ENCODE measurements at regions not wholly inside any gene's neighbourhood (a gene's known extent, or its start where the extent isn't known, plus 50 kb on each side); places are given as distances from the start of the nearest gene placed in this dataset.

DNA sequence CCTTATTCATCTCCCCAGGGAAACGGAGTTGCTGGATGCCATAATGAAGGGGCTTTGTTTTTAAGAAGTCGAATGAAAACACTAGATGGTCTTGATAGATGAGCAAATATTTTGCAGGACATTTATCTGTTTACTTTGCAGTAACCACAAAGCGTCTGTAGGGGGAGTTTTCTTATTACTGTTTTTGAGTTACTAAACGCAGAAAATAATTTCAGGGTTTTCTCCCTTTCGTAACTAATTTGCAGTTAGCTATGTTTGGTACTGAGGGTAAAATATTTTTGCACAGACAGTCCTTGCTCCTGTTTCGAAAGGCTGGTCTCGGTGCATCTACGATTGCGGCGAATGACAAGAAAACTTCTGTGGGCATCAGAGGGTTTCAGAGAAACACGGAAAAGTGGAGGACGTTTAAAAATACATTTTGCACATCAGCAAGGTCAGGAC lies 505.6 kb upstream of the MKI67 start:
- DNase-seq (ENCODE audit: extremely low read depth in 1 of 2, low read depth in 1 of 2) = no peak

DNA sequence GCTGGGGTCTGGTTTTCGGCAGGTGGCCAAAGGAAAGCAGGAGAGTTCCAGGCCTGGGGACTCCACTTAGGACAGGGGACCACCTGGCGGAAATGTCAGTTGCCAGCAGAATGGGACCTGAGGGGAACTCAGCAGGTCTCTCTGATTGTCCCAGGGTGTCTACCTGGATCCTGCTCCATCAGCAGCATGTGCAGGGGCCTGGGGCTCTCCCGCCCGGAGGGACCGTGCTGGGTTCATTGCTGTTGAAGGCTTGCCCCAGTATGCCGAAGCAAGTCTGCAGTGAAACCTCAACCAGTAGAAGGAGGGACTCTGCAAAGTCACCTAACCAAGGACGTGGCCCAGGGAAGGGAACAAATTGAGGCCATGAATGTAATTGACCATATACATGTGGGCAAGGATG lies 506.5 kb upstream of the MKI67 start:
- no peak for DNase-seq (ENCODE audit: extremely low read depth in 1 of 2, low read depth in 1 of 2)

DNA sequence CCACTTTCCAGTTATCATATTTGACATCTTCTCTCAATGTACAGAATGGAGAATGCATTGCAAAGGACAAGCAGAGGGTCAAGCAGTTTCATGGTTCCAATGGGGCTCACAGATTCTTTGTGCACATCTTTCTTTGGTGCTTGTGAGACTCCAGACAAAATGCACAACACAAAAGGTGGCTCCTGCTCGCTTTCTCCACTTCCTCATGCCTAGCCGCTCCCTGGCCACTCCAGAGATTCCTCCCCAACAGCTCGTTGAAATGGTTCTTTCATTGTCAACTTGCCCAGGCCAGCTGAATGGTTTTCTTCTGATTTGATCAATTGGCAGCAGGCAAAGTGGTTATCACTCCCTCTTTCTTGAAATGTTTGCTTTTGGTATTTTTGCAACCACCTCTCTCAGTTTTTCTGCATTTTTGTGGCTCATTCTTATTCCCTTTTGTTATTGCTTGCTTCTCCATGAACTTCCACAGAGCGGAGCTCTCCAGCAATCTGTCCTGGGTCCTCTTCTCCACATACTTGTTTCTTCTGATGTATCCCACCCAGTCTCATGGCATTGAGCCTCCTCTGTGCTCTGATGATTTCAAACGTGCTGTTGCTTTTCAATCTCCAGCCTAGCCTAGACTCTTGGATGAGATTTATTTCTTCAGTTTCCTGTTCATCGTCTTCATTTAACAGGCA lies 507.8 kb upstream of the MKI67 start:
- no peak for DNase-seq (ENCODE audit: extremely low read depth in 1 of 2, low read depth in 1 of 2)

DNA sequence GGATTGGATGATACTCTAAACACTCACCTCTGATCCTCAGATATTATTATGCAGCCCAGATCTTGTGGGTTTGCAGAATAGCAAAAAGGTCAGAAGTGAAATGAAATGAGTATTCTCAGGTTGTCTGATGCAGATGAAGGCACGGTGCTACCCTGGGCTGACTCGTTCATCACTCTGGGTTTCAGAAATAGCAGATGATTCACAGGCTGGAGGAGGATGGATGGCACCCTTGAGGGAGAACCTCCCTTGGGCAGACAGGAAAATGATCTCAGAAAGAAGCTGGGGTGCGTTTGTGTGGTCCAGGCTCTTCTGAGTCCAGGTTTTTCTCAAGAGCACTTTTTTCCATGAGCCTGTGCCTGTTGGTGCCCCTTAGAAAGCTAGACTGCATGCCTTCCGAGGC lies 515.8 kb upstream of the MKI67 start:
- no peak for DNase-seq (ENCODE audit: extremely low read depth in 1 of 2, low read depth in 1 of 2)

DNA sequence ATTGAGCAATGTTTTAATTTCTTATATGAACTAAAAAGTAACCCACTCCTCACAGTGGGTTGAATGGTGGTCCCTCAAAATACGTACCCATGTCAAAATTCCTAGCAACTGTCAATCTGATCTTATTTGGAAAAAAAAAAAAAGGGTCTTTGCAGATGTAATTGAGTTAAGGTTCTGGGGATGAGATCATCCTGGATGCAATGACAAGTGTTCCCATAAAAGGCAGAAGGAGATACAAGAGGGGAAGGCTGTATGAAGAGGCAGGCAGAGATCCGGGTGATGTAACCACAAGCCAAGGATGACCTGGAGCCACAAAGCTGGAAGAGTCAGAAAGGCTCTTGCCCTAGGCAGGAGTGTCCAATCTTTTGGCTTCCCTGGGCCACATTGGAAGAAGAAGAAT lies 516.3 kb upstream of the MKI67 start:
- no peak for DNase-seq (ENCODE audit: extremely low read depth in 1 of 2, low read depth in 1 of 2)

DNA sequence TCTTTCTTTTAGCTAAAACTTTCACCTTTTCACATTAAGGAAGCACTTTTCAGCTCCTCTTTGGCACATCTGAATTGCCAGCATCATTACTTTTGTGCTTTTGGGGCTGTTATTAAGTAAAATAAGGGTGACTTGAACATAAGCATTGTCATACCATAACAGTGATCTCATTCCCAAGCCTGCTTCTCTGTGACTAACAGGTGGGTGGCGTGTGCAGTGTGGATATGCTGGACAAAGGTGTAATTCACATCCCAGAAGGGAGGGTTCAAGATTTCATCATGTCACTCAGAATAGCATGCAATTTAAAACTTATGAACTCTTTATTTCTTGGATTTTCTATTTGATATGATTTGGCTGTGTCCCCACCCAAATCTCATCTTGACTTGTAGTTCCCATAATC lies 517.4 kb upstream of the MKI67 start:
- no peak for DNase-seq (ENCODE audit: extremely low read depth in 1 of 2, low read depth in 1 of 2)

DNA sequence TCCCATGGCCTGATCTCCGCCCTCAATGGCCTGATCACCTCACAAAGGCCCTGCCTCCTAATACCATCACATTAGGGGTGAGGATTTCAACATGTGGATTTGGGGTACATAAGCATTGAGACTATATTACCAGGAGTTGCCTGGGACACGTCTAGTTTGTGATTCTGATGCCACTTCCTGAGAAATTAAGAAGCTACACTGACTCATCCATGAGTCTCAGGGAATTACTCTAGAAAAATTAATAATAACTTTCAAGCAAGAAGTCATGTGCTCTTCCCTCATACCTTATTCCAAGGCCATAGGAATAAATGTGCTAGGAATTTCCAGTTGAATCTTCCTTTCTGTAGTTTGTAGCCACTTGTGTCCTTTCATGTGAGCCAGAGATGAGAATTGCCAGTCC lies 519.3 kb upstream of the MKI67 start:
- DNase-seq (ENCODE audit: extremely low read depth in 1 of 2, low read depth in 1 of 2) = no peak

DNA sequence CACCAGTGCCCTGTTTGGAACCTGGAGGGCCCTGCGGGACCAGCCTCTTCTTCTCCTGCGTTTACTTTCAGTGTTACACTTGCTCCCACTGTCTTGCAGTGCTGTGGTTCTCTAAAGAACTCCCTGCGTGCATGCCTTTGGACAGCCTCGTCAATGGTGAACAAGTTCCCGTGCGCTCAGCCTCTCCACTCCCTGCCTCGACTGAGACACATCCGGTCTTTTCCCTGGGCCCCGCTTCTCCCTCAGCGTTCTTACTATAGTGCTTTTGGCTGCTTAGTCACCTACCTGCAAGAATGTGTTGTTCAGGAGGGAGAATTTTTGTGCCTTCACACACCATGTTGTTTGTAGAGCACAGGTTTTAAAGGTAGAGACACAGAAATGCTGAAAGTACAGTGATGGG lies 520.7 kb upstream of the MKI67 start:
- no peak for DNase-seq (ENCODE audit: extremely low read depth in 1 of 2, low read depth in 1 of 2)

DNA sequence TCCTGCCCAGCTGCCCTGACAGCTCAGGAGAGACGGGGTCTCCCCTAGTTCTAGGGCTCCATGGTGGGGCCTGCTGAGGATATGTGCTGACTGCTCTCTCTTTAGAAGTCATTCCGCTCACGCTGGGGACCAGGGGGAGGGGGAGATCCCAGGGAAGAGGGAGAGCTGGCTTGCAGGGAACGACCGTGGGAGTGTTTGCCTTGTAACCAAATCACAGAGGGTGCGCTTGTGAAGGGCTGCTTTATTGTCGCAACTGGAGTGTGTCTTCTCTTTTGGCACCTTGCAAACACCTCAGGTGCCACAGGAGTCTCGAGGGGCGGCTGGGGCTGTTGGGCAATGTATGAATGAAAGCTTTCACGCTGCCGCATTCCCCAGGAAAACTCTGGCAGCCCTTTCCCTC lies 531.3 kb upstream of the MKI67 start:
- no peak for DNase-seq (ENCODE audit: extremely low read depth in 1 of 2, low read depth in 1 of 2)

DNA sequence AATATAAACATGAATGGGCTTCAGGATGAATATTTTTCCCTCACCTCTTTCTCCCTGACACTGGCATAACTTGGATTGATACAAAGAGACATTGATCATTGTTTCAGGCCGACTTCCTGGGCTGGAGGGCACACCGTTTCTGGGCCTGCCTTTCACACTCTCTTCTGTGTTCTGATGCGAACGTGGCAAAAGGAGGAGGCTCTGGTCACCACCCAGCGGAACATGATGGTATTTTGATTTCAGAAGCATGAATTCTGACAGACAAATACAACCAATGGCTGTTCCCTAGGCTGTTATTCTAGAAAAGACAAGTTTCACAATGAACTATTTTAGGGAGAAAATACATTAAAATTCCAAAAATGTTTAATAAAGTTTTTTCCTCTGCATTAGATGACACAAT lies 534.5 kb upstream of the MKI67 start:
- no peak for DNase-seq (ENCODE audit: extremely low read depth in 1 of 2, low read depth in 1 of 2)

DNA sequence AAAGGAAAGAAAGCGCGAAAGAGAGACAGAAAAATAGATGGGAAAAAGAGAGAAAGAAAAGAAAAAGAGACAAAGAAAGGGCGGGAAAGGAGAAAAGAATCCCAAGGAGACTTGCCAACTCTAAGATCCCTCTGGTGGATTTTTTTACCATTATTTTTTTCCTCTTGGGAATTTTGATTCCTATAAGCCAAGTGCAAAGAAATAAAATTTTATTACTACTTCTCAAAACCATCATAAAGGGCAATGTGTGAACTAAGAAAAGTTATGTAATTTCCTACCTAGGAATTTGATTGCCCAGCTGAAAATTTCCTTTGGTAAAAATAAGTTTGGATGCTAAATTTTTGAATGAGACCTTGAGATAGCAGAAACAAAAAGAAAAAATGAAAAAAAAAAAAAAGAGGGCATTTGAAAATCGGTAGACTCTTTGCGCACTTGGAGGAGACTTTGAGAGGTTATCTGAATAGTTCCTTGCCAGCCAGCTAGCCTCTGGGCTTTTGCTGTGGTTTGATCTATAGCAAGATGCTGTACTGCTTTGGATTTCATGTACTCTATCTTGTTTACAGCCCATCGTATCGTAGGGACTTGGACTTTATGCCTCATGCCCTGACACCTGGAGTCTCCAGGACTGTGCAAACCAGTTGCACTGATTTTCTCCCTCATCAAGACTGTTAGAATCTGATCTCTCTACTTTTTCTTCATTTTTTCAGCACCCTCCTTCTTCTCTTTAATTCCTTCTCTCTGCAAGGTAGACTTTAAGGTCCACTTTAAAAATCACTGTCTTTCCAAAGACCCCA lies 535.4 kb upstream of the MKI67 start:
- no peak for DNase-seq (ENCODE audit: extremely low read depth in 1 of 2, low read depth in 1 of 2)

DNA sequence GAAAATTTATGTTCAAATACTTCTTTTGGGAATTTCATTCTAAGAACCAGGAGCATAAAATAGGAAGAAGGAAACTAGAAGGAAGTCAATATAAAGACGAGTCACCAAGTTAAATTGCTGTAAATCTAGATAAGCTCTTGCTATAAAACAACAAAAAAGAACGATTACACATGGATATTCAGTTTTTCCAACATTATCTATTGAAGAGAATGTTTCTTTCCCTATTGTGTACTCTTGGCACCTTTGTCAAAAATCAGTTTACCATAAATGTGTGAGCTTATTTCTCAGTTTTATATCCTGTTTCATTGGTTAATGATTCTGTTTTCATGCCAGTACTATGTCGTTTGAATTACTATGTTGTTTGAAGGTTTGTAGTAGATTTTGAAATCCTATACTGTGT lies 536.3 kb upstream of the MKI67 start:
- DNase-seq (ENCODE audit: extremely low read depth in 1 of 2, low read depth in 1 of 2) = no peak

DNA sequence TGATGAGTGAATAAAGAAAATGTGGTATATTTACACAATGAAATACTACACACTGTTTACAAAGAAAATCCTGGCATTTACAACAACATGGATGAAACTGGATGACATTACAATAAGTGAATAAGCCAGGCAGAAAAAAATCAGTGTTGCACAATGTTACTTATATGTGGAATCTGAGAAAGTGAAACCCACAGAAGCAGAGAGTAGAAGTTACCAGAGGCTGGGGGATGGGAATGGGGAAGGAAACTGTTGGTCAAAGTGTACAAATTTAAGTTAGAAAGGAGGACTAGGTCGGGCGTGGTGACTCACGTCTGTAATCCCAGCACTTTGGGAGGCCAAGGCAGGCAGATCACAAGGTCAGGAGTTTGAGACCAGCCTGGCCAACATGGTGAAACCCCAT lies 538.5 kb upstream of the MKI67 start:
- no peak for DNase-seq (ENCODE audit: extremely low read depth in 1 of 2, low read depth in 1 of 2)

DNA sequence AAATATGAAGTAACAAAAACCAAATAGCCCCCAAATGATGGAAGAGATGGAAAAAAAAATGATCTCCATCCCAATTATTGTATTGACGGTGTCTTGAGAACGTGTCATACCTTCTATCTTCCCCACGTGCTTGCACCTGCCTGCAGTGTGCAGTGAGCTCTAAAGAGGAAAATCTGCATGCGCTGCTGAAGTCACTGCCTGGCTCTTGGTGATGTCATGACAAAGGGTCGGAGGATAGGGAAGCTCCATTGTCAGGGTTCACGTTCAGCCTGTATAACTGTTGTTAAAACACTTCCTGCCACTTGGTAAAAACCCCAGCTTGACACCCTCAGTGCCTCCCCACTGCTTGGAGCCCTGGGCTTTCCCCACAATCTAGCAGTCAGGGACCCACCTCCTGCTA lies 549.2 kb upstream of the MKI67 start:
- no peak for DNase-seq (ENCODE audit: extremely low read depth in 1 of 2, low read depth in 1 of 2)

DNA sequence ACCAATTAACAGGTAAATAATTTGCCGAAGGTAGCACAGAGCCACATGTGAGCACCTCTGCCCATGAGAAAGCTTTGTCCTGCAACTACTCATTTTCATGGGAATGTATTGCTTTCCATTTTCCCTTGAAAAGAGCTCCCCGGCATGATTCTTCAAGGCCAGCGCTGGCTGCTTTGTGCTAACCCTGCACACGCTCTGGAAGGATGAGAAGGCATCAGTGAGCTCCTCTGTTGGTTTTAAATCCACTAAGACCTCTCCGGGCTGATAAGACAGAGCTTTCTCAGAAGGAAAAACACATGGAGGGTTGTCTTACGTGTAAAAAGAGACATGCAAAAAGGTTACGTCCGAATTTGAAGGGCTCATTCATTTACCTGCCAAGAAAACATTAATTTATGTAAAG lies 553.9 kb upstream of the MKI67 start:
- no peak for DNase-seq (ENCODE audit: extremely low read depth in 1 of 2, low read depth in 1 of 2)

DNA sequence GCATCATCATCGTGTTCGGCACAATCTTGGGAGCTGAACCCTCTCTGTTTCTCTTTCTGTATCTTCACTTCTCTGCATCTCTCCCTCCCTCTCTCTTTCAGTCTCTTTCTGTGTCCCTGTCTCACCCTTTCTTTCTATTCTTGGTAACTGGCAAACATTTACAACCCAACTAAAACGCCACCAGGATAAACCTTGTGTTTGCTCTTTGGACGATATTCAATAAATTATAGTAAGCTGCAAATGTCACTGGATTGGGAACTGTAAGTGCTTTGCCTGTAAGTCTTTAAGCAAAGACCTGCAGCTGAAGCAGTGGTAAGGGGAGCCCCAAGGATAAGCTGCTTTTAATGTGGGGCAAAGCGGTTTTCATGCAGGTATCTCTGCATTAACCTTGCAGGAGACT lies 558.0 kb upstream of the MKI67 start:
- no peak for DNase-seq (ENCODE audit: extremely low read depth in 1 of 2, low read depth in 1 of 2)

DNA sequence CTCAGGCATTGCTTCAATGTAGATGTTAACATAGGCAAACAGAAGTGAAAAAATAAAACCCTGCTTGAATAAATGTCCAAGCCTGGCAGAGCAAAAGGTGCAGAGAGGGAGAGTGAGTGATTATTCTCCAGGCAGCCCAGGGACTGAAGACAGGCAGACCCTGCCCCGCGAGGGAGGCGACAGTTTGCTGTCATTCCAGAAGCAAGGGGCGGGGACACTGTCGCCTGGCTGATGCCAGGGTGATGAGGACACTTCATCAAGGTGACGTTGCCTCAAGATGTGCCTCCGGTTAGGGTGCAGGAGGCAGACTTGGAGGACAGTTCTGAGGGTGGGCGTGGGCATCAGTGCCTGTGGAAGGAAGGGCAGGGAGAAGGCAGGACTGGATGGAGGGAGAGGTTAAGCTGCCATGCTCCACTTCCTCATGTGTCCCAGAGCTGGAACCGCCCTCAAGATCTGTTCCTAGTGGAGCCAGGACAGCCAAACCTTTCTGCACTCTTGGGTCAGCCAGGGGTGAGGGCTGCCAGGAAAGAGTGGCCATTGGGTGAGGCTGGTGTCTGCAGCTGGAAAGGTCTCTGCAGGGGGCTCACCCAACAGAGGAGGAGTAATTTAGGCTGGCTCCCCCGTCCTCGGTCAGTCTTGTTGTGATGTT lies 560.5 kb upstream of the MKI67 start:
- no peak for DNase-seq (ENCODE audit: extremely low read depth in 1 of 2, low read depth in 1 of 2)

DNA sequence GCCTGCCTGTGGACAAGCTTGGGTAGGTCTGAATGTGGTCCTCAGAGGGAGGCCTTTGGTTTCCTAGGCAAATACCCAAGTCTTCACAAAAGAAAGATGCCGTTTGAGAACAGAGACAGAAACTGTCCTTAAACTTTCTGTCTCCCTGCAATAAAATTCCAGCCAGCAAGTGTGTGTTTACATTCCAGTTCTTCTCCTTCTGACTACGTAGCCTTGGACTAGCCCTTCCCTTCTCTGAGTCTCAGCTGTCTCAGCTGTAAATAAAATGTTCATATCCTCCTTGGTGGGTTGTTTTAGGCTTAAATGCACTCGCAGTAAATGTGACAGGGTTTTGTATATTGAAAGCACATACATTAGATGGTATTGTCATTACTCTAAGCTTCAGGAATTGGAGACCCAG lies 561.2 kb upstream of the MKI67 start:
- no peak for DNase-seq (ENCODE audit: extremely low read depth in 1 of 2, low read depth in 1 of 2)

DNA sequence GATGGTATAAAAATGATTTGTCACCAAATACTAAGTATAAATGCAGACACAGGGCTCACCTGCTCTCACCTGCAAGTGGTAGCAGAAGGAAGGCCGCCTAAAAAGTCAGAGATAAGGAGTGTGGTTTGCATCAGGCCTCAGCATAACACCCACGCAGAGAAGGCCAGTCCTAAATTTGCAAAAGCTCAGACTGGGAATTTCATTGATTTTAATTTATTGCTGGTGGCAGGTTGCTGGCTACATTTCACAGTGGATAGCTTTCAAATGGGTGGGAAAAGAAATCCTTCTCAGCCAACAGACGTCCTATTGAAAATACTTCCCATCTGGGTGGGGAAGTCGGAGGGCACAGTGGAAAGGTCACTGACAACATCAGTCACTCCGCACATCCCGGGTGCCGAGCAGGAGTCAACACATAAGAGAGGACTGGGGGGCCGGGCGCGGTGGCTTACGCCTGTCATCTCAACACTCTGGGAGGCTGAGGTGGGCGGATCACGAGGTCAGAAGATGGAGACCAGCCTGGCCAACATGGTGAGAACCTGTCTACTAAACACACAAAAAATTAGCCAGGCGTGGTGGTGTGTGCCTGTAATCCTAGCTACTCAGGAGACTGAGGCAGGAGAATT lies 561.8 kb upstream of the MKI67 start:
- no peak for DNase-seq (ENCODE audit: extremely low read depth in 1 of 2, low read depth in 1 of 2)

DNA sequence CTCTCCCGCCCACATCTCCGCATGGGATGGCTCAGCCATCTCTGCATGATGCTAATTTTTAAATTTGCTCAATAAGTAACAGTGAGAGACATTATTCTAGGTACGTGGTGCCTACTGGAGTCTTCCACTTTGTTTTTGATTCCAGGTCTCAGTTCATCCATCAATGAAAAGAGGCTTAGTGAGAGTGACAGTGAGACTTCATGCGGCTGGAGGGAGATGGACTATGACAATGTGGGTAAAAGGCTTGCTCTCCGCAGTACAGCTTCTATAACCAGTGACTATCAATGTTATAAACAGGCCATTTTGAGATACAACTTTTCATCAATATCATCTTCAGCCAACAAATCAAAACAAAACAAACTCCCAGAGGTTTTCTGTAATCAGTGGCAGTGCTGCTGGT lies 563.4 kb upstream of the MKI67 start:
- DNase-seq (ENCODE audit: extremely low read depth in 1 of 2, low read depth in 1 of 2) = no peak

DNA sequence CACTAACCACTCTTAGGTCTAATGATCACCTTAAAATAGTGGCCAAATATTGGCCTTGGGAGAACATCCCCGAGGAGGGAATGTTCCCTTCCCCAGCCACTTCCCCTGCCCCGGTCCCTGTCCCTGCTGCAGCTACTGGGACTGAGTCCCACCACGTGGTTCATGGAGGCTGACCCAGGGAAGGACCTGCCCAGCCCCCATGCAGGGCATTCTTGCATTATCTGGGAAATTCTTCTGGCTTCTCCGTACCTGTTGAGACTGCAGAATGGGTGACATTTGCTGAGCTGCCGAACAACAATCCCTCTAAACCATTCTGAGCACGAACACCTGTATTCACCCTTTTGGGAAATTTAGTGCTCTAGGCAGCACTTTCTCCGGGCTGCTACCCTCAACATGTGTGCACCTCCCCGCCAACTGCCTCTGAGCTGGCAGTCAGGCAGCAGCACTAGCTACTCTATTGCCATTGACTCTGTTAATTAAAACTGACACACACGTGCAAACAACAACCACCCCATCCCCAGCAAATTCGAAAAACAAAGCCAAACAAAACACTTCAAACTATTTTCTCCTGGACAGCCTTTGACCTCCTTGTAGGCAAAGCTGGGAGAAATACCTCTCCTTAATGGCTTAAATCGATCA lies 567.4 kb upstream of the MKI67 start:
- no peak for DNase-seq (ENCODE audit: extremely low read depth in 1 of 2, low read depth in 1 of 2)

Data from activated CD8-positive, alpha-beta memory T cell treated with anti-CD3 and anti-CD28 coated beads for 1 hour (primary cell).